D721Med (cell line): ENCODE measurements at regions not wholly inside any gene's neighbourhood (a gene's known extent, or its start where the extent isn't known, plus 50 kb on each side); places are given as distances from the start of the nearest gene placed in this dataset.

Experiments used
- DNase-seq: peaks from one replicate; pipeline ENCODE4 v3.0.0; 2011; ENCODE audit warnings: low spot score; ENCODE audit not compliant: insufficient read length
- FAIRE-seq: peaks from 2 replicates; lab custom pipeline; 2011; peaks lifted over from hg19 to GRCh38; lab: Jason Lieb, UNC
- CTCF ChIP-seq: IDR thresholded peaks from 2 replicates; pipeline ENCODE4 v1.5.1; 2012; ENCODE audit warnings: mild to moderate bottlenecking, control low read depth; ENCODE audit not compliant: insufficient read depth; ENCODE audit errors: missing control alignments

DNA sequence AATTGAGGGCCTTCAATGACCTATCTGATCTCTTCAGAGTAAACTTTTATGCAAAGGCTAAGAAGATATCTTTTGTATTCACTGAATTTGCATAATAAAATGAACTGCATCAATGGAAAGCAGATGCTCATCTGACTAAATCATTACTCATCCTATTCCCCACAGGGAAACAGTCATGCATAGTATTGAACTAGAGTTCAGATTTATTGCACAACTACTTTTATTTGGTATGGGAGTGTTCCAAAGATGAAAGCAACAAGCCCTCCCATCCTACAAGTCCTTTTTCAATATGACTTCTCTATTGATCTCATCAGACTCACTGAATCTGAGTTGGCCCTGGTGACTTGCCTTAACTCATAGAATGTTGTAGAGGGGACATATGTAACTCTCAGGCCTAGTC is 159.8 kb downstream of the KITLG start:
- no peak for DNase-seq
- no peak for FAIRE-seq

DNA sequence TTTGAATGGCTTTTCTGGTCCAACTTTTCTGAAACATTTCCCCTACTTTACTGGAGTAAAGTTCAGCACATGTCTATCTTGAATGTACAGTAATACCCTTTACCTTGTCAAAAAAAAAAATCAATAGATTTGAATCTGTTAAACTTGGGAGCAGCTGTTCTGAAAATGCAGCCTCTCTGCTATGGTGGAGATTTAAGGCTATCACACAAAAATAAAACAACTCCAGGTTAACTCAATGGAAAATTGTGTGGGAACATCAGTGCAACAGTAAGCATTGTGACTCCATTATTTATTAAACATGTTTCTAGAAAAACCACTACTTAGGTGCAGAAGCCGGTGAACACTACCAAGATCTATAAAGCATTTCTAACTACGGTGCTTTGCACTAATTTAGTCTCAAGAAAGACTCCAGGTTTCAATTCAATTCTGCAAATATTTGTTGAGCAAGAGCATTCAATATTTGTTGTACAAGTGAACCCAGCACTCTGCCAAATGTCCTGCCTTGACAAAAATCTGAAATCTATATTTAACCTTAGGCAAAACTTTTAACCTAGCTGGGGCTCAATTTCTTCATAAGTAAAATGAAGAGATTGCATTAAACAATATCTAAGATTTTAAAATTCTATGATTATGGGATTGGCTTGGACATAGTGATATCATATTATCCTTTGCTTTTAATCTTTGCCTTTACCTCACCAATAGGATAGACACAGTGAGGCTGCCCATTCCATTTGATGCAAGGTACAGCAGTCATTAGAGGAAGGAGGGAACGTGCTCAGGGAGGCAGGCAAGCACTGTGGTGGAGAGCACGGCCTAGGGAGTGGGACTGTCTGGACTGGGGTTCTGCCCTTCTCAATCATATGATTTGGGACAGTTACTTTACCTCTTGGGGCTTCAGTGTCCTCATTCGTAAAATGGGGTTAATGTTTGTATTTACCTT is 155.2 kb downstream of the KITLG start:
- no peak for TF ChIP-seq CTCF
- FAIRE-seq (no peak), DNase-seq (no peak)

More for the DNA sequence above, 159.8 kb downstream of the KITLG start:
- TF ChIP-seq CTCF, result no peak

- no peak for TF ChIP-seq CTCF
- no peak for FAIRE-seq
- DNase-seq, result no peak
Observed at GRCh38 chr12:88428350-88428749, 151.9 kb downstream of the KITLG start.

GRCh38 chr12:88431246-88431645 is 149.0 kb downstream of the KITLG start:
- DNase-seq (no peak), FAIRE-seq (no peak)
- TF ChIP-seq CTCF, result no peak

GRCh38 chr12:88432531-88433490 is 147.5 kb downstream of the KITLG start:
- no peak for TF ChIP-seq CTCF
- FAIRE-seq (no peak), DNase-seq (no peak)

- DNase-seq (no peak), FAIRE-seq (no peak)
- TF ChIP-seq CTCF, result no peak
Observed at GRCh38 chr12:88433997-88434703, 146.1 kb downstream of the KITLG start.
